HL-60 (cell line): ENCODE measurements at regions not wholly inside any gene's neighbourhood (a gene's known extent, or its start where the extent isn't known, plus 50 kb on each side); places are given as distances from the start of the nearest gene placed in this dataset.

Source experiments
- GABPA ChIP-seq: IDR thresholded peaks from 2 replicates; pipeline ENCODE4 v1.6.1; 2012; ENCODE audit warnings: low read depth
- POLR2AphosphoS5 ChIP-seq: IDR thresholded peaks from 2 replicates; pipeline ENCODE4 v1.6.1; 2012; ENCODE audit warnings: low read depth
- TF ChIP-seq, protein P1 (sequence below): IDR thresholded peaks from one replicate; pipeline ENCODE4 v1.5.1; 2011; ENCODE audit warnings: low read length, control low read depth, inconsistent platforms; ENCODE audit not compliant: insufficient read depth
- TF ChIP-seq, protein P2 (sequence below): IDR thresholded peaks from 2 replicates; pipeline ENCODE4 v1.6.1; 2012; ENCODE audit warnings: low read depth; ENCODE audit not compliant: insufficient replicate concordance

DNA sequence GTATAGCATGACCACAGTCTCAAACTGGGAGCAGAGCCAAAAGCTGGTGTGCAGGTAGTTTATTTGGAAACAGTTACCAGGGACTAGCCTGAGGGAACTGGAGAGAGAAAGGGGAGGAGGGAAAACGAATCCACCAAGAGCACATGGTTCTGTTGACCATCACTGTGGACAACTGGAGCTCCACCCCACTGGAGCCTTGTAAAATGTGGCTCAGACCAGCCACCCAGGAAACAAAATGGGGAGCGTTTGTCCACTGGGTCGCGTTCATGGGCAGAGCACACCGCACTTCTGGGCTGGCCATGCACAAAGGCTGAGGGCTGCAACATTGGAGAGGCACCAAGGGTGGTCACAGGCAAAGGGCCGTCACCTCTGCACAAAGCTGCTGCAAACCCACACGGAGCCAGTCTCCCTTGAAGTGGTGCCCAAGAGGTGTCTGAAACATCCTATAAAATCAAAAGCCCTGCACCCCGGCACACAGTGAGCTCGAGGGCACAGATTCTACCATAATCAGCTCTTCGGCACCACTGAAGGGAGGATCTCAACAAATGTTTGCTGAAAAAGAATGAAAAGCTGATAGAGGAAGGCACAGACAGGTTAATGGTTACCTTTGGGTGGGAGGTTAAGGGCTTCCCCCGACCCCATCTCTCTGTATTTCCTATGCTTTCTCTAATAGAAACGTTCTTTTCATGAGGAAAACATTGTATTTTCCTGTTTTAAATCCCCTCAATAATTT, 192.9 kb downstream of the INHBB start:
- TF ChIP-seq, protein P1, sequence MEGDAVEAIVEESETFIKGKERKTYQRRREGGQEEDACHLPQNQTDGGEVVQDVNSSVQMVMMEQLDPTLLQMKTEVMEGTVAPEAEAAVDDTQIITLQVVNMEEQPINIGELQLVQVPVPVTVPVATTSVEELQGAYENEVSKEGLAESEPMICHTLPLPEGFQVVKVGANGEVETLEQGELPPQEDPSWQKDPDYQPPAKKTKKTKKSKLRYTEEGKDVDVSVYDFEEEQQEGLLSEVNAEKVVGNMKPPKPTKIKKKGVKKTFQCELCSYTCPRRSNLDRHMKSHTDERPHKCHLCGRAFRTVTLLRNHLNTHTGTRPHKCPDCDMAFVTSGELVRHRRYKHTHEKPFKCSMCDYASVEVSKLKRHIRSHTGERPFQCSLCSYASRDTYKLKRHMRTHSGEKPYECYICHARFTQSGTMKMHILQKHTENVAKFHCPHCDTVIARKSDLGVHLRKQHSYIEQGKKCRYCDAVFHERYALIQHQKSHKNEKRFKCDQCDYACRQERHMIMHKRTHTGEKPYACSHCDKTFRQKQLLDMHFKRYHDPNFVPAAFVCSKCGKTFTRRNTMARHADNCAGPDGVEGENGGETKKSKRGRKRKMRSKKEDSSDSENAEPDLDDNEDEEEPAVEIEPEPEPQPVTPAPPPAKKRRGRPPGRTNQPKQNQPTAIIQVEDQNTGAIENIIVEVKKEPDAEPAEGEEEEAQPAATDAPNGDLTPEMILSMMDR: no peak
- no peak for TF ChIP-seq GABPA
- TF ChIP-seq, protein P2, sequence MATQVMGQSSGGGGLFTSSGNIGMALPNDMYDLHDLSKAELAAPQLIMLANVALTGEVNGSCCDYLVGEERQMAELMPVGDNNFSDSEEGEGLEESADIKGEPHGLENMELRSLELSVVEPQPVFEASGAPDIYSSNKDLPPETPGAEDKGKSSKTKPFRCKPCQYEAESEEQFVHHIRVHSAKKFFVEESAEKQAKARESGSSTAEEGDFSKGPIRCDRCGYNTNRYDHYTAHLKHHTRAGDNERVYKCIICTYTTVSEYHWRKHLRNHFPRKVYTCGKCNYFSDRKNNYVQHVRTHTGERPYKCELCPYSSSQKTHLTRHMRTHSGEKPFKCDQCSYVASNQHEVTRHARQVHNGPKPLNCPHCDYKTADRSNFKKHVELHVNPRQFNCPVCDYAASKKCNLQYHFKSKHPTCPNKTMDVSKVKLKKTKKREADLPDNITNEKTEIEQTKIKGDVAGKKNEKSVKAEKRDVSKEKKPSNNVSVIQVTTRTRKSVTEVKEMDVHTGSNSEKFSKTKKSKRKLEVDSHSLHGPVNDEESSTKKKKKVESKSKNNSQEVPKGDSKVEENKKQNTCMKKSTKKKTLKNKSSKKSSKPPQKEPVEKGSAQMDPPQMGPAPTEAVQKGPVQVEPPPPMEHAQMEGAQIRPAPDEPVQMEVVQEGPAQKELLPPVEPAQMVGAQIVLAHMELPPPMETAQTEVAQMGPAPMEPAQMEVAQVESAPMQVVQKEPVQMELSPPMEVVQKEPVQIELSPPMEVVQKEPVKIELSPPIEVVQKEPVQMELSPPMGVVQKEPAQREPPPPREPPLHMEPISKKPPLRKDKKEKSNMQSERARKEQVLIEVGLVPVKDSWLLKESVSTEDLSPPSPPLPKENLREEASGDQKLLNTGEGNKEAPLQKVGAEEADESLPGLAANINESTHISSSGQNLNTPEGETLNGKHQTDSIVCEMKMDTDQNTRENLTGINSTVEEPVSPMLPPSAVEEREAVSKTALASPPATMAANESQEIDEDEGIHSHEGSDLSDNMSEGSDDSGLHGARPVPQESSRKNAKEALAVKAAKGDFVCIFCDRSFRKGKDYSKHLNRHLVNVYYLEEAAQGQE: no peak
- no peak for TF ChIP-seq POLR2AphosphoS5
